Endodermal cell (in vitro differentiated cells): ENCODE measurements at regions not wholly inside any gene's neighbourhood (a gene's known extent, or its start where the extent isn't known, plus 50 kb on each side); places are given as distances from the start of the nearest gene placed in this dataset.

Experiments used
- DNase-seq: peaks from one replicate; pipeline ENCODE4 v3.0.0-alpha.2; 2017
- H3K27ac ChIP-seq: 2 replicates; pipeline ENCODE4 v1.5.1; 2013; ENCODE audit warnings: mild to moderate bottlenecking, low read depth, low read length, moderate library complexity
- H3K27me3 ChIP-seq: 2 replicates; pipeline ENCODE4 v1.6.1; 2013; ENCODE audit warnings: mild to moderate bottlenecking, low read length, moderate library complexity; ENCODE audit not compliant: insufficient read depth, control insufficient read depth, poor library complexity, severe bottlenecking
- H3K36me3 ChIP-seq: 2 replicates; pipeline ENCODE4 v1.7.0; 2013; ENCODE audit warnings: mild to moderate bottlenecking, low read length, moderate library complexity; ENCODE audit not compliant: control insufficient read depth, insufficient read depth
- H3K4me1 ChIP-seq: one replicate; pipeline ENCODE4 v1.7.0; 2013; ENCODE audit warnings: low read length; ENCODE audit not compliant: control insufficient read depth, insufficient read depth
- H3K4me3 ChIP-seq: 2 replicates; pipeline ENCODE4 v1.5.1; 2013; ENCODE audit warnings: mild to moderate bottlenecking, low read length, moderate library complexity
- H3K9ac ChIP-seq: 2 replicates; pipeline ENCODE4 v1.6.1; 2013; ENCODE audit warnings: mild to moderate bottlenecking, low read length, moderate library complexity; ENCODE audit not compliant: poor library complexity, severe bottlenecking; ENCODE audit errors: extremely low read depth
- H3K9me3 ChIP-seq: 2 replicates; pipeline ENCODE4 v1.6.1; 2013; ENCODE audit warnings: mild to moderate bottlenecking, low read length, moderate library complexity; ENCODE audit not compliant: control insufficient read depth
- H3K27ac Mint-ChIP-seq: 2 replicates; pipeline ENCODE4 v1.8.0; 2020; ENCODE audit warnings: mixed read lengths
- H3K27me3 Mint-ChIP-seq: 2 replicates; pipeline ENCODE4 v1.8.0; 2021; ENCODE audit warnings: mild to moderate bottlenecking, mixed read lengths; ENCODE audit not compliant: insufficient read depth
- H3K36me3 Mint-ChIP-seq: 2 replicates; pipeline ENCODE4 v1.8.0; 2020; ENCODE audit warnings: low read depth, mixed read lengths
- H3K4me1 Mint-ChIP-seq: 2 replicates; pipeline ENCODE4 v1.8.0; 2020; ENCODE audit warnings: mixed read lengths
- H3K4me3 Mint-ChIP-seq: 2 replicates; pipeline ENCODE4 v1.8.0; 2020; ENCODE audit warnings: mild to moderate bottlenecking, moderate library complexity, mixed read lengths
- H3K9me3 Mint-ChIP-seq: 2 replicates; pipeline ENCODE4 v1.8.0; 2020; ENCODE audit warnings: mild to moderate bottlenecking, mixed read lengths
- CTCF ChIP-seq: fragments of 200-600 bp; sonication (generic); conservative IDR thresholded peaks from 2 replicates; pipeline ENCODE4 v1.5.0; 2021; ENCODE audit warnings: antibody characterized with exemption, mild to moderate bottlenecking
- WGBS, 2 experiments: methylation state at CpG; one replicate each; pipeline versions ENCODE4 v1.1.5 to v1.1.7; 2013; ENCODE audit warnings: missing lambda C conversion rate in 2 of 2, mixed read lengths in 1 of 2; ENCODE audit not compliant: insufficient coverage in 1 of 2, insufficient read length in 1 of 2; 5-methylcytosine and 5-hydroxymethylcytosine counted together

GRCh38 chr3:153254361-153254760 is 92.3 kb downstream of the RAP2B start:
- Histone ChIP-seq H3K4me1 (no peaks in the 10 kb centered on the region), H3K4me3 (no peak overlapping the region), H3K9me3 (peaks cover 9% of the 10 kb centered on the region), H3K27ac (no peak overlapping the region), H3K9ac (no peak overlapping the region), H3K36me3 (no peaks in the 10 kb centered on the region), H3K27me3 (no peaks in the 10 kb centered on the region)
- Mint-ChIP-seq H3K27me3 (no peaks in the 10 kb centered on the region), H3K4me3 (no peak overlapping the region), H3K4me1 (peaks cover 30% of the 10 kb centered on the region), H3K9me3 (peaks cover 10% of the 10 kb centered on the region), H3K36me3 (peaks cover 5% of the 10 kb centered on the region), H3K27ac (peak overlapping the region; percentile 82)
- no peak for DNase-seq
- no peak for TF ChIP-seq CTCF
- WGBS, 2 experiments: 87 to 95% methylated on average over 4 to 5 of the region's 5 CpGs

- DNase-seq: no peak
- TF ChIP-seq CTCF: no peak
- Histone ChIP-seq H3K36me3 (no peaks in the 10 kb centered on the region), H3K4me3 (no peak overlapping the region), H3K4me1 (no peaks in the 10 kb centered on the region), H3K9ac (no peak overlapping the region), H3K27me3 (no peaks in the 10 kb centered on the region), H3K27ac (no peak overlapping the region), H3K9me3 (no peaks in the 10 kb centered on the region)
- 93 to 100% methylated on average over 2 of the region's 2 CpGs for WGBS, 2 experiments
- Mint-ChIP-seq H3K27ac (no peak overlapping the region), H3K27me3 (no peaks in the 10 kb centered on the region), H3K4me1 (peaks cover 26% of the 10 kb centered on the region), H3K4me3 (no peak overlapping the region), H3K9me3 (no peaks in the 10 kb centered on the region), H3K36me3 (no peaks in the 10 kb centered on the region)
Measured at GRCh38 chr3:153257673-153258351, 95.8 kb downstream of the RAP2B start.

GRCh38 chr3:153259956-153260355 is 97.9 kb downstream of the RAP2B start:
- Histone ChIP-seq H3K4me1 (no peaks in the 10 kb centered on the region), H3K27me3 (no peaks in the 10 kb centered on the region), H3K9me3 (no peaks in the 10 kb centered on the region), H3K27ac (no peak overlapping the region), H3K36me3 (no peaks in the 10 kb centered on the region), H3K9ac (no peak overlapping the region), H3K4me3 (no peak overlapping the region)
- Mint-ChIP-seq H3K27ac (peak overlapping the region; percentile 1), H3K4me3 (no peak overlapping the region), H3K36me3 (peaks cover 1% of the 10 kb centered on the region), H3K27me3 (no peaks in the 10 kb centered on the region), H3K4me1 (peaks cover 19% of the 10 kb centered on the region), H3K9me3 (peaks cover 6% of the 10 kb centered on the region)
- no peak for TF ChIP-seq CTCF
- 91 to 97% methylated on average over 3 of the region's 3 CpGs for WGBS, 2 experiments
- DNase-seq: no peak
